DOHH2 (cell line): ENCODE measurements at regions not wholly inside any gene's neighbourhood (a gene's known extent, or its start where the extent isn't known, plus 50 kb on each side); places are given as distances from the start of the nearest gene placed in this dataset.

Experiments
- CTCF ChIP-seq: fragments of 200-600 bp; sonication (generic); IDR thresholded peaks from one replicate; pipeline ENCODE4 v1.5.1; 2014; ENCODE audit warnings: antibody characterized with exemption, mild to moderate bottlenecking, low read depth, low read length; ENCODE audit not compliant: poor library complexity, severe bottlenecking
- EZH2phosphoT487 ChIP-seq: fragments of 200-600 bp; sonication (generic); IDR thresholded peaks from 2 replicates; pipeline ENCODE4 v1.6.1; 2017; ENCODE audit warnings: borderline replicate concordance, mild to moderate bottlenecking, antibody characterized with exemption, low read length, moderate library complexity, mixed read lengths

- no peak for TF ChIP-seq EZH2phosphoT487
- TF ChIP-seq CTCF, result no peak
Measured at GRCh38 chr10:6776170-6776569, 196.1 kb upstream of the PRKCQ start.
